Esophagus muscularis mucosa (tissue), 3 donors: ENCODE measurements at regions not wholly inside any gene's neighbourhood (a gene's known extent, or its start where the extent isn't known, plus 50 kb on each side); places are given as distances from the start of the nearest gene placed in this dataset.

Experiments used
- CTCF ChIP-seq, 3 experiments: fragments of 200-600 bp in 2 of 3; fragments of 450-650 bp in 1 of 3; sonication (generic) in 2 of 3; IDR thresholded peaks; one replicate each; pipeline ENCODE4 v1.5.1; 2017 to 2019; ENCODE audit warnings: antibody characterized with exemption in 3 of 3, mild to moderate bottlenecking in 2 of 3, moderate library complexity in 1 of 3
- POLR2A ChIP-seq: fragments of 450-650 bp; IDR thresholded peaks from one replicate; pipeline ENCODE4 v1.6.1; 2017; ENCODE audit warnings: antibody characterized with exemption, moderate library complexity, mild to moderate bottlenecking, low read depth
- POLR2AphosphoS5 ChIP-seq, 2 donors: sonication (generic); formaldehyde crosslinking; IDR thresholded peaks; one replicate each; pipeline ENCODE4 v1.6.1; 2017; ENCODE audit warnings: antibody characterized with exemption in 2 of 2

- TF ChIP-seq POLR2AphosphoS5 (IDR thresholded peaks at IDR 0.05) (no peak), CTCF (IDR thresholded peaks at IDR 0.05) (no peak), POLR2A (no peak)
Observed at GRCh38 chr11:23295241-23295640, 435.0 kb upstream of the CCDC179 start.
